IPS DF 6.9 (cell line): ENCODE measurements at regions not wholly inside any gene's neighbourhood (a gene's known extent, or its start where the extent isn't known, plus 50 kb on each side); places are given as distances from the start of the nearest gene placed in this dataset.

Experiments used
- DNase-seq: peaks from one replicate; pipeline ENCODE4 v3.0.0-alpha.2; 2013; ENCODE audit warnings: low read depth, low spot score
- H3K27ac ChIP-seq: one replicate; pipeline ENCODE4 v1.5.1; 2013; ENCODE audit warnings: low read length, control low read depth
- H3K27me3 ChIP-seq: 2 replicates; pipeline ENCODE4 v1.6.1; 2013; ENCODE audit warnings: mild to moderate bottlenecking, low read length; ENCODE audit not compliant: control insufficient read depth, insufficient read depth
- H3K36me3 ChIP-seq: 2 replicates; pipeline ENCODE4 v1.6.1; 2013; ENCODE audit warnings: low read length; ENCODE audit not compliant: control insufficient read depth, insufficient read depth
- H3K4me1 ChIP-seq: 2 replicates; pipeline ENCODE4 v1.6.1; 2013; ENCODE audit warnings: low read length; ENCODE audit not compliant: control insufficient read depth, insufficient read depth
- H3K4me3 ChIP-seq: 2 replicates; pipeline ENCODE4 v1.5.1; 2013; ENCODE audit warnings: mild to moderate bottlenecking, low read length
- H3K9me3 ChIP-seq: 2 replicates; pipeline ENCODE4 v1.6.1; 2013; ENCODE audit warnings: low read length, inconsistent platforms; ENCODE audit not compliant: control insufficient read depth, insufficient read depth
- WGBS: extraction: QIAGEN DNeasy Blood & Tissue Kit; methylation state at CpG from one replicate; pipeline ENCODE4 v1.1.7; 2013; ENCODE audit warnings: mixed read lengths, missing lambda C conversion rate; ENCODE audit not compliant: insufficient read length, insufficient coverage; 5-methylcytosine and 5-hydroxymethylcytosine counted together

- no CpG with 5 or more reads among the region's 1 CpG for WGBS
- H3K27ac ChIP-seq: no peak overlapping the region
- H3K4me3 ChIP-seq: no peak overlapping the region
- H3K4me1 ChIP-seq: no peaks in the 10 kb centered on the region
- H3K9me3 ChIP-seq: no peaks in the 10 kb centered on the region
- DNase-seq: no peak
- no peaks in the 10 kb centered on the region for H3K36me3 ChIP-seq
- no peaks in the 10 kb centered on the region for H3K27me3 ChIP-seq
Observed at GRCh38 chr12:45605624-45606023, 123.9 kb upstream of the ARID2 start.

- no peak overlapping the region for H3K4me3 ChIP-seq
- H3K9me3 ChIP-seq: no peaks in the 10 kb centered on the region
- no peak overlapping the region for H3K27ac ChIP-seq
- no peak for DNase-seq
- no CpG with 5 or more reads among the region's 20 CpGs for WGBS
- H3K27me3 ChIP-seq: no peaks in the 10 kb centered on the region
- H3K36me3 ChIP-seq: no peaks in the 10 kb centered on the region
- H3K4me1 ChIP-seq: no peaks in the 10 kb centered on the region
Observed at GRCh38 chr12:45611061-45611460, 118.4 kb upstream of the ARID2 start.

- H3K27me3 ChIP-seq: no peaks in the 10 kb centered on the region
- no peak overlapping the region for H3K4me3 ChIP-seq
- no peaks in the 10 kb centered on the region for H3K4me1 ChIP-seq
- WGBS: no CpG with 5 or more reads among the region's 5 CpGs
- H3K36me3 ChIP-seq: no peaks in the 10 kb centered on the region
- H3K9me3 ChIP-seq: no peaks in the 10 kb centered on the region
- H3K27ac ChIP-seq: no peak overlapping the region
- DNase-seq: no peak
Observed at GRCh38 chr12:45611495-45611894, 118.0 kb upstream of the ARID2 start.

GRCh38 chr12:45612044-45612794 is 117.3 kb upstream of the ARID2 start:
- H3K36me3 ChIP-seq: no peaks in the 10 kb centered on the region
- H3K27ac ChIP-seq: no peak overlapping the region
- no peaks in the 10 kb centered on the region for H3K4me1 ChIP-seq
- no CpG with 5 or more reads among the region's 7 CpGs for WGBS
- H3K27me3 ChIP-seq: no peaks in the 10 kb centered on the region
- H3K9me3 ChIP-seq: no peaks in the 10 kb centered on the region
- DNase-seq: no peak
- no peak overlapping the region for H3K4me3 ChIP-seq

- no CpG with 5 or more reads among the region's 3 CpGs for WGBS
- Histone ChIP-seq H3K9me3 (no peaks in the 10 kb centered on the region), H3K36me3 (no peaks in the 10 kb centered on the region), H3K4me1 (no peaks in the 10 kb centered on the region), H3K27ac (no peak overlapping the region), H3K27me3 (no peaks in the 10 kb centered on the region), H3K4me3 (no peak overlapping the region)
- no peak for DNase-seq
Observed at GRCh38 chr12:45613296-45613695, 116.2 kb upstream of the ARID2 start.

- no peak overlapping the region for H3K27ac ChIP-seq
- 100% methylated on average over 1 of the region's 2 CpGs for WGBS
- no peaks in the 10 kb centered on the region for H3K4me1 ChIP-seq
- DNase-seq: no peak
- H3K4me3 ChIP-seq: no peak overlapping the region
- no peaks in the 10 kb centered on the region for H3K36me3 ChIP-seq
- no peaks in the 10 kb centered on the region for H3K9me3 ChIP-seq
- H3K27me3 ChIP-seq: no peaks in the 10 kb centered on the region
Observed at GRCh38 chr12:45613855-45614254, 115.7 kb upstream of the ARID2 start.

GRCh38 chr12:45615268-45615667 is 114.2 kb upstream of the ARID2 start:
- H3K36me3 ChIP-seq: no peaks in the 10 kb centered on the region
- WGBS: no CpG with 5 or more reads among the region's 1 CpG
- no peaks in the 10 kb centered on the region for H3K4me1 ChIP-seq
- H3K4me3 ChIP-seq: no peak overlapping the region
- DNase-seq: no peak
- H3K27me3 ChIP-seq: no peaks in the 10 kb centered on the region
- no peaks in the 10 kb centered on the region for H3K9me3 ChIP-seq
- H3K27ac ChIP-seq: no peak overlapping the region

GRCh38 chr12:45619736-45620135 is 109.8 kb upstream of the ARID2 start:
- H3K27me3 ChIP-seq: no peaks in the 10 kb centered on the region
- H3K27ac ChIP-seq: no peak overlapping the region
- no peaks in the 10 kb centered on the region for H3K36me3 ChIP-seq
- no peak overlapping the region for H3K4me3 ChIP-seq
- no peak for DNase-seq
- H3K9me3 ChIP-seq: no peaks in the 10 kb centered on the region
- H3K4me1 ChIP-seq: no peaks in the 10 kb centered on the region
- WGBS: no CpG with 5 or more reads among the region's 3 CpGs

GRCh38 chr12:45621703-45622102 is 107.8 kb upstream of the ARID2 start:
- H3K36me3 ChIP-seq: no peaks in the 10 kb centered on the region
- no peaks in the 10 kb centered on the region for H3K4me1 ChIP-seq
- no peak overlapping the region for H3K27ac ChIP-seq
- no peak for DNase-seq
- no peaks in the 10 kb centered on the region for H3K27me3 ChIP-seq
- WGBS: no CpG with 5 or more reads among the region's 1 CpG
- no peaks in the 10 kb centered on the region for H3K9me3 ChIP-seq
- no peak overlapping the region for H3K4me3 ChIP-seq

- Histone ChIP-seq H3K27me3 (no peaks in the 10 kb centered on the region), H3K36me3 (no peaks in the 10 kb centered on the region), H3K4me1 (0 out of 2 replicates have a peak, but pooled peaks cover 1% of the 10 kb centered on the region), H3K4me3 (no peak overlapping the region), H3K27ac (no peak overlapping the region), H3K9me3 (no peaks in the 10 kb centered on the region)
- no peak for DNase-seq
- WGBS: no CpG with 5 or more reads among the region's 3 CpGs
Observed at GRCh38 chr12:45622210-45622937, 107.1 kb upstream of the ARID2 start.
